Mesothelial cell of epicardium (in vitro differentiated cells): ENCODE measurements at regions not wholly inside any gene's neighbourhood (a gene's known extent, or its start where the extent isn't known, plus 50 kb on each side); places are given as distances from the start of the nearest gene placed in this dataset.
"Not testable (repeated sequence)": the region's sequence is repeated elsewhere in the genome, so short reads cannot be mapped to it uniquely, and the experiment has no call there.

ENCODE experiments used
- DNase-seq, 2 experiments: peaks; one replicate each; pipeline ENCODE4 v3.0.0; 2021; ENCODE audit warnings: low spot score in 2 of 2; ENCODE audit not compliant: unreplicated experiment in 2 of 2
- H3K27ac Mint-ChIP-seq: 2 replicates; pipeline ENCODE4 v1.8.0; 2021; ENCODE audit warnings: mixed read lengths
- H3K27me3 Mint-ChIP-seq: 2 replicates; pipeline ENCODE4 v1.8.0; 2021; ENCODE audit warnings: low read depth, mixed read lengths
- H3K36me3 Mint-ChIP-seq: 2 replicates; pipeline ENCODE4 v1.8.0; 2021; ENCODE audit warnings: mixed read lengths
- H3K4me1 Mint-ChIP-seq: 2 replicates; pipeline ENCODE4 v1.8.0; 2021; ENCODE audit warnings: mixed read lengths
- H3K4me3 Mint-ChIP-seq: 2 replicates; pipeline ENCODE4 v1.8.0; 2021; ENCODE audit warnings: mild to moderate bottlenecking, moderate library complexity, mixed read lengths
- H3K9me3 Mint-ChIP-seq: 2 replicates; pipeline ENCODE4 v1.8.0; 2021; ENCODE audit warnings: mixed read lengths
- TF ChIP-seq, protein P1 (sequence below): fragments of 200-600 bp; sonication (generic); IDR thresholded peaks from one replicate; pipeline ENCODE4 v1.5.0; 2021; ENCODE audit warnings: antibody characterized with exemption; ENCODE audit not compliant: unreplicated experiment

- H3K27ac Mint-ChIP-seq, H3K9me3 Mint-ChIP-seq, H3K4me3 Mint-ChIP-seq, H3K4me1 Mint-ChIP-seq, H3K36me3 Mint-ChIP-seq: not testable (repeated sequence)
- TF ChIP-seq, protein P1, sequence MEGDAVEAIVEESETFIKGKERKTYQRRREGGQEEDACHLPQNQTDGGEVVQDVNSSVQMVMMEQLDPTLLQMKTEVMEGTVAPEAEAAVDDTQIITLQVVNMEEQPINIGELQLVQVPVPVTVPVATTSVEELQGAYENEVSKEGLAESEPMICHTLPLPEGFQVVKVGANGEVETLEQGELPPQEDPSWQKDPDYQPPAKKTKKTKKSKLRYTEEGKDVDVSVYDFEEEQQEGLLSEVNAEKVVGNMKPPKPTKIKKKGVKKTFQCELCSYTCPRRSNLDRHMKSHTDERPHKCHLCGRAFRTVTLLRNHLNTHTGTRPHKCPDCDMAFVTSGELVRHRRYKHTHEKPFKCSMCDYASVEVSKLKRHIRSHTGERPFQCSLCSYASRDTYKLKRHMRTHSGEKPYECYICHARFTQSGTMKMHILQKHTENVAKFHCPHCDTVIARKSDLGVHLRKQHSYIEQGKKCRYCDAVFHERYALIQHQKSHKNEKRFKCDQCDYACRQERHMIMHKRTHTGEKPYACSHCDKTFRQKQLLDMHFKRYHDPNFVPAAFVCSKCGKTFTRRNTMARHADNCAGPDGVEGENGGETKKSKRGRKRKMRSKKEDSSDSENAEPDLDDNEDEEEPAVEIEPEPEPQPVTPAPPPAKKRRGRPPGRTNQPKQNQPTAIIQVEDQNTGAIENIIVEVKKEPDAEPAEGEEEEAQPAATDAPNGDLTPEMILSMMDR: peak; percentile 47
- DNase-seq: peak in 1 of 2 experiments; percentile 61
- H3K27me3 Mint-ChIP-seq: peaks cover 20% of the 10 kb centered on the region
These were observed 144.3 kb downstream of the UNC93B1 start for GRCh38 chr11:67859513-67860161.

DNA sequence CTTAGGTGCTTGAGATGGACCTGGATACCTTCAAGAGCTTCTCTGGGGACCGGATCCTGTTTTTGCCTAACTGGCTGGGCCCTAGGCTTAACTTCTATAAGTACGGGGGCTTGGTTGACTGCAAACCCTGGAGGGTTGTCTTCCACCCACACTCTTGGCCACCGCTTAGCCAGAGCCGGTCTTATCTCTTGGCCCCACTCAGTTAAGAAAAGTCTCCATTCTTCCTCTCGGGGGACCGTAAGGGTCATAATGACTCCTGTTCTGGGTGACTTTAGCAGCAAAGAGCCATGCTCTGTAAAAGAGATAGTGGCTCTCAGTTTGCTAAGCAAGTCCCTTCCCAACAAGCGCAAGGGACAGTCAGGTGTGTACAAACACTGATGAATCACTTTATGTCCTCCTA lies 153.2 kb downstream of the UNC93B1 start:
- peaks cover 12% of the 10 kb centered on the region for H3K27me3 Mint-ChIP-seq
- H3K4me3 Mint-ChIP-seq, H3K27ac Mint-ChIP-seq, H3K9me3 Mint-ChIP-seq, H3K36me3 Mint-ChIP-seq, DNase-seq: not testable (repeated sequence)
- H3K4me1 Mint-ChIP-seq: peaks cover 13% of the 10 kb centered on the region

DNA sequence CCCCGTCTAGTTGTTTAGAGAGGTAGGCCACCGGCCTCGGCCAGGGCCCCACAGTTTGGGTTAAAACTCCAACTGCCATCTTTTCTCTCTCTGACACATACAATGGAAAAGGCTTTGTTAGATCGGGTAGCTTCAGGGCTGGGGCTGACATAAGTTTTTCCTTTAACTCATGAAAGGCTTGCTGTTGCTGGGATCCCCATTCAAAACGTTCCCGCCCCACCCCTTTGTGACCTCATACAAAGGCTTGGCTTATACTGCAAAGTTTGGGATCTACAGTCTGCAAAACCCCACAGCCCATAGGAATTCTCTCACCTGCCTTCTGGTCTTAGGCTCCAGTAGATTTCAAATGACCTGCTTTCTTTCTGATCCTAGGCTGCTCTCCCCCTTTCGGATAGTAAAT lies 154.1 kb downstream of the UNC93B1 start:
- H3K27me3 Mint-ChIP-seq, H3K27ac Mint-ChIP-seq, H3K9me3 Mint-ChIP-seq, DNase-seq, H3K36me3 Mint-ChIP-seq, H3K4me3 Mint-ChIP-seq: not testable (repeated sequence)
- peaks cover 18% of the 10 kb centered on the region for H3K4me1 Mint-ChIP-seq

DNA sequence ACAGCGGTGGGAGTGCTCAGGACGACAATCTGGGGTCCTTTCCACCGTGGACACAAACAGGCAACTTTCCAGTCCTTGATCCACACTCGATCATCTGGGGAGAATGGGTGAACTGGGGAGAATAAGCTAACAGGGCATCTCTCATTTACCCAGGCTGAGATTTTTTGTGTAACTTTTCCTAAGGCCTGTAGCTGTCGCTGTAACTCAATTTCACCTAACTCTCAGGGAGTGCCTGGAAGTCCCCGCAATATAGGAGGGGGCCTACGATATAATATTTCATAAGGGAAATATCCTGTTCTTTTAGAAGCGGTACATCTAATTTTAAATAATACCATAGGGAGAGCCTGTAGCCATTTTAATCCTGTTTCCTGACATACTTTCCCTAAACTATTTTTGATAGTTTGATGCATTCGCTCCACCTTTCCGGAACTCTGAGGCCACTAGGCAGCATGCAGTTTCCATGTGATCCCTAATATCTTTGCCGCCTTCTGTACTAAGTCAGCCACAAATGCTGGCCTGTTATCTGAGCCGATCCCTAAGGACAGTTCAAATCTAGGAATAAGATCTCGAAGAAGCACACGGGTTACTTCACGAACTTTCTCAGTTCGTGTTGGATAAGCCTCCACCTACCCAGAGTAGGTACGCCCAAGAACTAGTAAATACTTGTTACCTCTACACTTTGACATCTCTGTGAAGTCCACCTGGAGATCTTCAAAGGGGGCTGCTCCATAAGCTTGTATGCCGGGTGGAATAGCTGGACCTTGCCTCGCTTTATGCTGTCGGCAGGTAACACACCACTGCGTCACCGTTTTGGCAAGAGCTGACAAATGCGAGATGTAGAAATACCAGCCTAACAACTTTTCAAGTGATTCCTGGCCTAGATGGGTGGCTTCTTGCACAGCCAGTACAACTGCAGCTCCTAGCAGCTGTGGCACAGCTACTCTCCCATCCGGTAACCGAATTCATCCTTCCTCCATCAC lies 155.7 kb downstream of the UNC93B1 start:
- H3K9me3 Mint-ChIP-seq, H3K36me3 Mint-ChIP-seq, H3K27ac Mint-ChIP-seq, H3K4me3 Mint-ChIP-seq, H3K27me3 Mint-ChIP-seq, DNase-seq: not testable (repeated sequence)
- peaks cover 18% of the 10 kb centered on the region for H3K4me1 Mint-ChIP-seq

DNA sequence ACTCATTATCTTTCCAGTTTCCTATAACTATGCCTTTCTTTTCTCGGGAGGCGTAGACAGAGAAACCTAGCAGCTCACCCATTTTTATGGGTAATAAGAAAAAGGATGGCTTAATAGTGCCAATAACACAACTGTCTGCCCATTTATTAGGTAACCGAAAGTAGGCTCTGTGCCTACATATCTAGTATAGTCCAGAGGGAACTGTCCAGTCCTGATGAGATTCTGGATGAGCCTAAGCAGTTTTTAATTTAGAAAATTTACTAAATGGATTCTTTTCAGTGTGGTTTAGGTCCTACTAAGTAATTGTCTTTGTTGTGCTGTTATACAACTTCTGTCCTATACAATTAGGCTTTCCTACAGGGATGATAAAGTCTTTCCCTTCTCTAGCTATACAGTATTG lies 157.6 kb downstream of the UNC93B1 start:
- H3K36me3 Mint-ChIP-seq, H3K9me3 Mint-ChIP-seq, H3K4me3 Mint-ChIP-seq, H3K27ac Mint-ChIP-seq, DNase-seq: not testable (repeated sequence)
- peaks cover 21% of the 10 kb centered on the region for H3K27me3 Mint-ChIP-seq
- H3K4me1 Mint-ChIP-seq: peaks cover 18% of the 10 kb centered on the region

- H3K4me3 Mint-ChIP-seq: not testable (repeated sequence)
These were observed 158.6 kb downstream of the UNC93B1 start for GRCh38 chr11:67845296-67845695.

GRCh38 chr11:67840599-67840998 lies 163.3 kb downstream of the UNC93B1 start:
- not testable (repeated sequence) for H3K27ac Mint-ChIP-seq

More at GRCh38 chr11:67845296-67845695, 158.6 kb downstream of the UNC93B1 start:
- H3K27ac Mint-ChIP-seq, H3K36me3 Mint-ChIP-seq, DNase-seq, H3K9me3 Mint-ChIP-seq: not testable (repeated sequence)
- Mint-ChIP-seq H3K4me1 (peaks cover 27% of the 10 kb centered on the region), H3K27me3 (peaks cover 27% of the 10 kb centered on the region)

GRCh38 chr11:67830152-67830551 lies 155.7 kb upstream of the ALDH3B2 start:
- not testable (repeated sequence) for H3K36me3 Mint-ChIP-seq, H3K4me3 Mint-ChIP-seq, H3K9me3 Mint-ChIP-seq, H3K27ac Mint-ChIP-seq, DNase-seq
- Mint-ChIP-seq H3K4me1 (peaks cover 26% of the 10 kb centered on the region), H3K27me3 (peaks cover 17% of the 10 kb centered on the region)

More at GRCh38 chr11:67840599-67840998, 163.3 kb downstream of the UNC93B1 start:
- H3K27me3 Mint-ChIP-seq: peaks cover 36% of the 10 kb centered on the region
- H3K9me3 Mint-ChIP-seq, H3K36me3 Mint-ChIP-seq, DNase-seq, H3K4me3 Mint-ChIP-seq: not testable (repeated sequence)
- H3K4me1 Mint-ChIP-seq: peaks cover 15% of the 10 kb centered on the region

DNA sequence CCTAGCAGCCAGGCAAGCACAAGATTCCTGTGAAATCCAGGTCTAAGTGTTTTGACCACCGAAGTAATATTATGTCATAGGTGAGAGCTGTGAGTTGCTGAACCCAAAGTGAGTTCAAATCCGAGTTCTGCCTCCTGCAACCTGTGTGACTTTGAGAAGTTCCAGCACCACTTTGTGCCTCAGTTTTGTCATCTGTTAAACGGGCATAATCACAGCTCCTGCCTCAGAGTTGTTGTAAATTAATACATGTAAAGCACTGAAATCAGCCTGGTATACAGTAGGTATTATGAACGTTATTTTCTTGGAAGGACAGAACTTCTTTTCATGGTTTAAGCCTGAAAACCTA lies 152.5 kb upstream of the ALDH3B2 start:
- H3K9me3 Mint-ChIP-seq, DNase-seq, H3K36me3 Mint-ChIP-seq, H3K4me3 Mint-ChIP-seq: not testable (repeated sequence)
- Mint-ChIP-seq H3K27ac (peak overlapping the region; percentile 84), H3K27me3 (peaks cover 18% of the 10 kb centered on the region), H3K4me1 (peaks cover 28% of the 10 kb centered on the region)

DNA sequence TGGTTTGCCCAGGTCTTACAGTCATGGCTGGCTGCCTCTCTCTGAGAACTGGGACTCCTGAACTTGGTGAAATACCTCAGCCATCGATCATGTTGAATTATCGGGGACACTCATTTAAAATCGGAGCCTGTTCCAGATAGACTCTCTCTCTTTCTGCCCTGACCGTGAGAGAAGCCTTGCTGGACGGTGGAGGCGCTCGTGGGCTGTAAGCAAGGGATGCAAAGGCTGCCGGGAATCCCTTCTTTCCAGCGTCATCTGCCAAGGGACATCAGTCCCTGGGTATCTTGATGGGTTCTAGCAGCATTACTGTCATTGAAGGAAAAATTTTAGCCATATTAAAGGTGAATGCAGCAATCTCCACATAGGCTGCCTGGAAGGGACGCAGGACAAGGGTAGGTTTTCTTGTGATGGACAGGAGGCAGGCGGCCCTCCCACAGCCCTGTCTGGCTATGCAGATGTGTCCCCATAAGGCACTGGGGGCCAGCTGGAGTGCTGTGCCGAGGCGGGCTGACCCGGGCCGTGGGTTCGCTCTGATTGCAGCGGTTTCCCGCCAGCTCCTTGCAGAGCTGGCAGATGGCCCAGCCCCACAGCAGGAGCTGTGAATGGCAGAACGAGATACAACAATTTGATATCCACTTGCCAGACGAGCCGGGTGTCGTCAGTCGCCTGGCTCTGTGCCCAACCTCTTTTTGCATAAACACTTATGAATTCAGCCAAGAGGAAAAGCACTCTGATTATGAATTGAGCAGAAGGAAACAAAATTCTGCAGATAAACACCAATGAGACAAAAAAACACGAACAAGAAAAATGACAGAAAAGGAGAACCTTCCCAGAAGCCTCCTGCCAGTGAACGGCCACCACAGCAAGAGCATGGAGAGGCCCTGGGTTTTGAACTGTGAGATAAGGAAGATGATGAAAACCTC lies 151.9 kb upstream of the ALDH3B2 start:
- H3K36me3 Mint-ChIP-seq, H3K9me3 Mint-ChIP-seq, H3K4me3 Mint-ChIP-seq: not testable (repeated sequence)
- DNase-seq: peak; percentile 39 to 53
- Mint-ChIP-seq H3K27me3 (peaks cover 18% of the 10 kb centered on the region), H3K4me1 (peaks cover 28% of the 10 kb centered on the region), H3K27ac (peak overlapping the region; percentile 84)

DNA sequence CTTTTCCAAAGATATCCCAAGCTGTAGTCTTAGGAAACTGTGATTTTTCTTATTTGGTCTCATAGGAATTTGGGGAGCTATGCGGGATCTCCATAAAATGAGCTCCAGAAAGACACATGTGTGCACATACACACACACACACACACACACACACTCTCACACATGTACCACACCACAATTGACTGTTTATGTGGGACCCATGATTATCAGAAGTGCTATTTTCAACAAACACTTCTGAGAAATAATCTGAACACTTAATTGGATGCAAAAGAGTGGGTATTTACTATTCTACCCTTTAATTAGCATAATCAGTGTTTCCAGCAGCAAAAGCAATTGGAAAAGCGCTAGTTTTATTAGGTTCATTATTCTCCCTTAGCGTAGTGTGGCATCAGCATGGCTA lies 150.4 kb upstream of the ALDH3B2 start:
- Mint-ChIP-seq H3K4me1 (peaks cover 22% of the 10 kb centered on the region), H3K27me3 (peaks cover 21% of the 10 kb centered on the region)
- H3K27ac Mint-ChIP-seq, H3K9me3 Mint-ChIP-seq, DNase-seq, H3K4me3 Mint-ChIP-seq, H3K36me3 Mint-ChIP-seq: not testable (repeated sequence)
